HG03442 (cell line): ENCODE measurements at regions not wholly inside any gene's neighbourhood (a gene's known extent, or its start where the extent isn't known, plus 50 kb on each side); places are given as distances from the start of the nearest gene placed in this dataset.

ENCODE experiments used
- ATAC-seq: cut with Tn5 transposase; IDR thresholded peaks from one replicate; pipeline ENCODE4 v1.9.1; 2021; ENCODE audit warnings: mild to moderate bottlenecking, moderate library complexity; ENCODE audit not compliant: unreplicated experiment

DNA sequence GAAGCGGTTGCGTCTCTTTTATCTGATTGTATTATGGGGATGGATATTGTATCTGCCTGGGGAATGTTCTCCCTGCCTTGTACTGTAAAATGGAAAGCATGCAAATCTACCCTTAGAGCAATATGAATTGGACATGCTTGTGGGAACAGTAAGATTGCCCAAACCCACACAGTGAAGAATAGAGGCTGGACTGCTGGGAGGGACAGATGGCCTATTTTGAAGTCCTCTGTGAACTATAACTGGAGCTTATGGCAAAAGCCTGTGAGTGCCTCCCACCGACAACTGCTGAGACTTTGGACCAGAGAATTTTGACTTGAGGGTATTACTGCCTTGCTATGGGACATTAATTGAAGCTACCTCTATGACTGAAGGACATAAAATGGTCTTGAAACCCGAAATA, 168.9 kb downstream of the ERCC6L2 start:
- no peak for ATAC-seq

DNA sequence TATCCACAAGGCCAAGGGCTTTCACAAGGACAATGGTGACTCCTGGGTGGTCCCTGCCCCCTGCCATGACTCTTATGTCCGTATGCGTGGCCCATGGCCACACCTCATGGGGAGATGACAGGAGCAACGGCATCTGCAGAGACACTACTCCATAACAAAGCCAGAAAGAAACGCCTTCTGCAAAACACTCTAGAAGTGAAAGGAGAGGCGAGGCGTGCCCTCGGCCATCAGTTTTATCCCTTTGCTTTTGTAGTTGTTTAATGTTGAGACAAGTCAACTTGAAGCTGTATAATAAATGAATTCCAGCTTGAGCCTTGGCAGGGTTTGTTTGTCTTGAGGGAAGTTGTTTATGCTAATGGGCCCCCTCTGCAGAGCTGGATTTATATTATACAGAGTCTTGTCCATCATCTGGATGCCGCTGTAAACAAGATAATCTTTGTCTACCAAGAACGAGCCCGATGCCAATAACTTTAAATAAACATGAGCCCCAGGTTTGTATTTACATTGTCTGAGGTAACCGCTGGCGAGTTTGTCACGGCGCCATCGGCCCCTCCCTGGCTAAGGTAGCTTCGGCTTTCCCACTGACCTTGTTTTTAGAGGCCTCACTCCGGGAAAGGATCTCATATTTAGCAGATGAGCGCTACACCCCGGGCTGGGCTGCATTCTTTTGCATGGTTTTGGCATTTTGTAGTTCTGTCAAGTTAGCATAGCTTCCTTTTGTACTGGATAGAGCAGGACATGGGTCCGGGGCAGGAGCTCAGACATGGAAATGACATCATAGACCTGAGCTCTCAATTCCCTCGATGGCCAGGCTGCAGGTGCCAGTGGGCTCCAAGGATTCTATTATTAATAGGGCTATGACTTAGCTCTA, 165.3 kb downstream of the ERCC6L2 start:
- ATAC-seq, result no peak

GRCh38 chr9:96038914-96039313, 163.4 kb downstream of the ERCC6L2 start:
- no peak for ATAC-seq

GRCh38 chr9:96038271-96038670, 162.8 kb downstream of the ERCC6L2 start:
- no peak for ATAC-seq

DNA sequence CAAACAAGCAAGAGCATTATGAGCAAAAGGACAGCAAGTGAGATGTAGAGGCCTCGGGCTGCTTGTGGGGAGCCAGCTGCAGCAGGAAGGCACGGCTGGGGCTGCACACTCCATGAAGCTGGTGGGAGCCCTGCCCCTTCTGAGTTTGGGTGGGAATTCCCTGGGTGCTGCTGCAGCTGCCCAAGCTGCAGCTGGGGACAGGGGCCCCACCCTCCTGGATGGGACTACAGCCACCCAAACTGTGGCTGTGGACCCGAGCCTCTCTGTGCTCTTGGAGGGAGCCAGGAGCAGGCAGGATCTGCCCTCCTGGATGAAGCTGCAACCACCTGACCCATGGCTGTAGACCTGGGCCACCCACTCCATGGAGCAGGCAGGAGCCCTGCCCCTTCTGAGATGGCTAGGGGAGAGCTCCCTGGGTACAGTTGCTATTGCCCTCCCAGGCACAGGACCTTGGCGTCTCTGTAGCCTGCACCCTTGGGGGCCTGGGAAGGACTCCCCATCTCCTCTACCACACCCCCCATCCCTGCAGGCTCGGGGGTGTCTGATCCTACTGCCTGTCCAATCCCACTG, 159.1 kb downstream of the ERCC6L2 start:
- ATAC-seq, result no peak

GRCh38 chr9:96033896-96034295, 158.4 kb downstream of the ERCC6L2 start:
- no peak for ATAC-seq

- ATAC-seq, result no peak
Observed at GRCh38 chr9:96031916-96032534, 156.5 kb downstream of the ERCC6L2 start.

GRCh38 chr9:96031366-96031824, 155.9 kb downstream of the ERCC6L2 start:
- ATAC-seq, result no peak

DNA sequence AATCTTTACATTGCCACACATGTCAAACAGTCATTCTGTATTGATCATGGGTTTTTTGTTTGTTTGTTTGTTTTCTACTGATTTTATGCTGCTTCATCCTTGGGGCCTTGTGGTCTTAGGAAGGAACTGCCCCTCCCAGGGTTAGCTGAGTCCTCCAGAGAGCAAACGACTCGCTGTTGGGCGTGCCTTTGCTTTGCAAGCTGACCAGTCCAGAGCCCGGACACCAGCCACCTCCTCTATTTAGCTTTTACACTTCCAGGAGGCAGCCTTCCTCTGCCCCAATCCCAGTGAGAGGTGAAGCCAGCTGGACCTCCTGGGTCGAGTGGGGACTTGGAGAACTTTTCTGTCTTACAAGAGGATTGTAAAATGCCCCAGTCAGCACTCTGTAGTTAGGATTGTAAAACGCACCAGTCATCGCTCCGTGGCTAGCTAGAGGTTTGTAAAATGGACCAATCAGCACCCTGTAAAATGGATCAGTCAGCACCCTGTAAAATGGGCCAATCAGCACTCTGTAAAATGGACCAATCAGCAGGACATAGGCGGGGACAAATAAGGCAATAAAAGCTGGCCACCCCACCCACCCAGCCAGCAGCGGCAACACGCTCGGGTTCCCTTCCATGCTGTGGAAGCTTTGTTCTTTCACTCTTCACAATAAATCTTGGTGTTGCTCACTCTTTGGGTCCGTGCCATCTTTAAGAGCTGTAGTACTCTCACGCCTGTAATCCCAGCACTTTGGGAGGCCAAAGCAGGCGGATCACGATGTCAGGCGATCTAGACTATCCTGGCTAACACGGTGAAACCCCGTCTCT, 154.4 kb downstream of the ERCC6L2 start:
- ATAC-seq, result no peak

DNA sequence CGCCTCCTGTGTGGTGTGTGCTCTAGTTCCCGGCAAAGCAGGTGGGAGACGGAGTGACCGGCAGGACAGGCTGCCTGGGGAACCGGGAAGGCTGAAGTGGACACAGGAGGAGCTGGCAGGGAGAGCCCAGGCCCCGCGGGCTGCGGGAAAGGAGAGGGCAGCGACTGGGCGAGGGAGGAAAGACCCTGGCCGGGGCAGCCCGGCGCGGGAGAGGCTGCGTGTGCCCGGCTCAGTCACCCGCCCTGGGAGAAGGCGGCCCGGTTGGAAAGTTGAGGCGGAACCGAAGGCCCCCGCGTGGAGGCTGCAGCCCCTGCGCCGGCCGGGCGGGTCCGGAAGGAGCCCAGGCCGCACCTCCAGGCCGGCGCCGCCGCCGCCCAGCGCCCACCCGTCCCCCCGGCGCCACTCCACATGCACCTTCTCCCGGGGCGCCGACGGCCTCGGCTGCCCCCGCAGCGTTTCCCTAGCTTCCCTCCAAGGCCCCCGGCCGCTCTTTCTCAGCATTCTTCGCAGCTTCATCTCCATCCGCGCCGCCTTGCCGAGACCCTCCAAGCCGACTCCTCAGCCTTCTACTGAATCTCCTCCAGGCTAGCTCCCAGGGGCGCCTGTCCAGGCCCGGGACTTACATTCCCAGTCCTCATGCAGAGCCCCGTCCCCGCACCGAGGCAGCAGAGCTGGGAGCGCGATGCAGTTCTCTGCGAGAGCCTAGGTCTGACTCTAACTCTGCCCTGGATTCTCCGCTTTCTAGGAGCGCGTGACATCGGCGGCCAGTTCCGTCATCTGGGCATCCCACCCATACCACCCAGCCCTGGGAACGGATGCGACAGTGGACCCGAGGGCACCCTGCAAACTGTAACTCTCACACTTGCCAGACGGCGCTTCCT, 152.0 kb downstream of the ERCC6L2 start:
- ATAC-seq, result no peak

DNA sequence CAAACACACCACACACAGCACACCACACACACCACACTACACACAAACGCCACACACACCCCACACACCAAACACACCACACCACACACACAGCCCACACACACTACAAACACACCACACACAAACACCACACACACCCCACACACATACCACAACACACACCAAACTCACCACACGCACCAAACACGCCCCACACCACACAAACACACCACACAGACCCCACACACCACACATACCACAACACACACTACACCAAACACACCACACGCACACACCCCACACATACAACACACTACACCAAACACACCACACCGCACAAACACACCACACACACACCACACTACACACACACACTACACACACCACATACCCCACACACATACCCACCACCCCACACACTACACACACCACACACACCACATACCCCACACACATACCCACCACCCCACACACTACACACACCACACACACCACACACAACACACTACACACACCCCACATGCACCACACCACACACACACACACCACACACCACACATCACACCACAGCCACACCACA, 151.2 kb downstream of the ERCC6L2 start:
- no peak for ATAC-seq

GRCh38 chr9:96025995-96026602, 150.6 kb downstream of the ERCC6L2 start:
- no peak for ATAC-seq

- no peak for ATAC-seq
Observed at GRCh38 chr9:96023486-96023885, 148.0 kb downstream of the ERCC6L2 start.

DNA sequence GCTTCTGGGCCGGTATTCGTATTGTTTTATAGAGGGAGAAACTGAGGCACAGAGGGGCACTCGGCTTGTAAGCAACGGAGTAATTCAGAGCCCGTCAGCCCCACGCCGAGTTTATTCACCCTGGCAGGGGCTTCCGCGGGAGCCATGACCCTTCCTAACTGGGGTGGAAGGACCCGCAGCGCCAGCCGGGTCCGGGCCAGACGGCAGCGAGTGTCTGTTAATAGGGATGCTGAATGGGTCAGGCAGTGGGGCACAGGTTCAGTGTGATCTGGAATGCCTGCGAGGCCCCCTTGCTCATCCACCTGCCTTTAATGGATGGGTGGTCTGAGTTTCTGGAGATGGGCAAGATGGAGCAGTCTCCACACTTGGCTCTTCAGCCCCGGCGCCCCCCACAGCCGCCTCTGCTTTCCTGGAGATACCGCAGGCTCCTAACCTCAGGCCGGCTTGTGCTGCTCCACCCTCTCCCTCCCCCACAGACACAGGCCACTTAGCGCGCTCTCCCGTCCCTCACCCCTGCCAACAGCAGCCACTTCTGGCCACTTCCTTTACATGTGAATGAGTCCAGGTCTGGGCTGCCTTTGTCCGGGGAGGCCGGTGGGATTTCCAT, 147.1 kb downstream of the ERCC6L2 start:
- ATAC-seq, result no peak

- ATAC-seq, result no peak
Observed at GRCh38 chr9:96021551-96022444, 146.3 kb downstream of the ERCC6L2 start.

DNA sequence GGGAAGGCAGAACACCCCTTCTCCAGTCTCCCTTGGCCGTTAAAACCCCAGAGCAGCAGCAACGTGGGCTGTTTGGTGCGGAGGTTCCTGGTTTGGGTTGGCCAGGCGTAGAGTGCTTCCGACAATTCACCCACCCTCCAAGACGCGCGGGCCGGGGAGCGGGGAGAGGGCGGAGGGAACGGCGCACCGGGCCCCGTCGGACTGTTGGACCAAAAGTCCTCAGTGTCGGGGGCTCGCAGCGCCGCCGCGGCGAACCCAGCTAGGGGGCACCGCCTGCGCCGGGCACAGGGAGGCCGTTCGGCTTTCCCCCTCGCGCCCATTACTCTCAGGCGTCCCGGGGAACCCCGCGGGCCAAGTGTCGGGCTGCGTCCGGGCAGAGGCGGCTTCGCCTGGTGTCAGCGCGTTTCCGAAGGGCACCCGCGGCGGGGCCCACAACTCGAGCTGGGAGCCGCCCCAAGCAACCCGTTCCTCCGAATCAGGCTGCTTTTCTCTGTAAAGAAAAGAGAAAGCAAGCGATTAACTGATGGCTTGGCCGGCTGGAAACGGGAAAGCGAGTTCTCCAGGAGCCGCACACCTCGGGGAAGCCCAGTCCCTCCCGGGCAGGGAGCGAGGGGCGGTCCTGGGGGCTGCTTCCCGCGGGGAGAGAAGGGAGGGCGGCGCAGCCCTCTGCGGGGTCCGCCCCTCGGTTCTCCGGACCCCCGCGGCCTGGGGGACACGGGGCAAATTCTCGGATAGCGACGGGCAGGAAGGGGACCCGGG, 145.5 kb downstream of the ERCC6L2 start:
- no peak for ATAC-seq

DNA sequence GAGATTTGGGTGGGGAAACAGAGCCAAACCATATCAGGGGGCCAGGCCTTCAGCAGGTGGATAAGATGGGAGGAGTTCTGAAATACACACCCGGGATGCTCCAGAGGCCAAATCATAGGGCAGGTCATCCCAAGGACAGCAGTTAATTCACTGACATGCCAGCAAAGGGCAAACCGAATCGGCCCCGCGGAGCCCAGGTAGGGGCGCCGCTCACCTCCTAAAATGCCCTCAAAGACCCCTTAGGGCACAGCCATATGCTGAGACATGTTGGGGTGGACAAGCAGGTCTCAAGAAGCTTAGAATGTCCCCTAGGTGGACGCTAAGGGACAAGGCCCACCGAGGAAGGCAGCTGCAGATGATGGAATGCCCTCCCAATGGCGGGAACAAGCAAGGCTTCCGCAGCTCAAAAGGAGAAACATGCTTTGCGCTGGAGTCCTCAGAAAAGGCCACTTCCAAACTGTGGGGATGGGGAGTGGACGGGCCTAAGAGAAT, 144.9 kb downstream of the ERCC6L2 start:
- ATAC-seq, result no peak
